A673 (cell line): ENCODE measurements at regions not wholly inside any gene's neighbourhood (a gene's known extent, or its start where the extent isn't known, plus 50 kb on each side); places are given as distances from the start of the nearest gene placed in this dataset.
A peak's percentile ranks its signal among the peaks of the same experiment; 100 is the strongest.

ENCODE experiments used
- CTCF ChIP-seq: fragments of 300-800, 200-600 bp; sonication (generic); conservative IDR thresholded peaks from 2 replicates; pipeline ENCODE4 v1.5.1; 2017; ENCODE audit warnings: low read depth, mild to moderate bottlenecking, antibody characterized with exemption, low read length, moderate library complexity, mixed read lengths
- EZH2 ChIP-seq: fragments of 200-600 bp; sonication (generic); IDR thresholded peaks from 2 replicates; pipeline ENCODE4 v1.6.1; 2017; ENCODE audit warnings: borderline replicate concordance, low read depth, mild to moderate bottlenecking, mixed read lengths, antibody characterized with exemption, low read length; ENCODE audit not compliant: poor library complexity, severe bottlenecking

- TF ChIP-seq CTCF (peak; percentile 21; the same call in 1 of the 2 replicates), EZH2 (no peak)
These were observed 842.1 kb upstream of the HTR2C start for GRCh38 chrX:113741744-113742143.
